ENCODE measurements at regions not wholly inside any gene's neighbourhood (a gene's known extent, or its start where the extent isn't known, plus 50 kb on each side); places are given as distances from the start of the nearest gene placed in this dataset.

GRCh38 chr4:181443021-181443420, 800.2 kb upstream of the TENM3 start:
- Mint-ChIP-seq H3K9me3 (peaks cover 0 to 3% (median 2%) of the 10 kb centered on the region in 3 donors), H3K4me1 (no peaks in the 10 kb centered on the region), H3K36me3 (no peaks in the 10 kb centered on the region), H3K4me3 (no peak overlapping the region), H3K27ac (no peak overlapping the region), H3K27me3 (no peaks in the 10 kb centered on the region)

DNA sequence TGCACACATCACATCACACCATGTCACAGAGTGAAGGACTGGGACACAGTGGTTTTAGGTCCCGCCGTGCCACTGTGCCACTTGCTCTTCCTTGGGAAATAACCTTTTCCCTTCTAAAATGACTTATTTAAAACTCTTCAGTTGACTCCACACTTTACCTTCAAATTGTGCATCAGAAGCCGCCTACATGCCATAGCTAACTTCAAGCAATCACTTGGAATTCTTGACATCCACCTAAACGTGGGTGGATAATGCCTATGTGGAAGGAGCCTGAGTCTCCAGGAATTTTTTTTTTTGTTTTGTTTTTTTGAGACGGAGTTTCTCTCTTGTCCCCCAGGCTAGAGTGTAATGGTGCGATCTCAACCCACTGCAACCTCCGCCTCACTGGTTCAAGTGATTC, 777.4 kb upstream of the TENM3 start:
- no peaks in the 10 kb centered on the region for H3K36me3 Mint-ChIP-seq
- no peak overlapping the region for H3K4me3 Mint-ChIP-seq
- peaks cover 0 to 3% (median 0%) of the 10 kb centered on the region in 3 donors for H3K9me3 Mint-ChIP-seq
- H3K27me3 Mint-ChIP-seq: no peaks in the 10 kb centered on the region
- no peaks in the 10 kb centered on the region for H3K4me1 Mint-ChIP-seq
- no peak overlapping the region for H3K27ac Mint-ChIP-seq

DNA sequence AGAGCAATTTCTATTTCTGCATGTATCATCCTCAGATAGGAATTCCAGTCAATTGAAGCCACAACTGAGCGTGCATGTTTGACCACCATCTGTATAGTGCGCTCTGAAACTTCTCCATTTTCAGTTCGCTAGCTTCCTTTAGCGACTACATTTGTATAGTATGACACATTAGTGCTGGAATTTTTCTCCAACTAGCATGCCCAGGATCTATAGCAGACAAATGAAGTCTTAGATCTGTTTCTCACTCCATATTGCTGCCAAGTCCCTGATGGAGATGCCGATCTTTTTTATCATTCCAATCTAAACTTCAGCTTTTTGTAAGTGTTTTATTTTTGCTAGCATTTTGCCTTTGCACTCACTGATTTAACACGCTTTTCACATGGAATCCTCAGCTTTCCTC, 774.8 kb upstream of the TENM3 start:
- Mint-ChIP-seq H3K36me3 (no peaks in the 10 kb centered on the region), H3K27ac (no peak overlapping the region), H3K4me3 (no peak overlapping the region), H3K27me3 (no peaks in the 10 kb centered on the region), H3K4me1 (no peaks in the 10 kb centered on the region), H3K9me3 (peaks cover 0 to 3% (median 0%) of the 10 kb centered on the region in 3 donors)

- H3K4me1 Mint-ChIP-seq: no peaks in the 10 kb centered on the region
- H3K9me3 Mint-ChIP-seq: no peaks in the 10 kb centered on the region
- no peak overlapping the region for H3K4me3 Mint-ChIP-seq
- no peaks in the 10 kb centered on the region for H3K27me3 Mint-ChIP-seq
- H3K27ac Mint-ChIP-seq: no peak overlapping the region
- no peaks in the 10 kb centered on the region for H3K36me3 Mint-ChIP-seq
Measured at GRCh38 chr4:181470306-181470705, 772.9 kb upstream of the TENM3 start.

GRCh38 chr4:181475359-181475758, 767.8 kb upstream of the TENM3 start:
- Mint-ChIP-seq H3K36me3 (no peaks in the 10 kb centered on the region), H3K27ac (no peak overlapping the region), H3K4me1 (no peaks in the 10 kb centered on the region), H3K9me3 (no peaks in the 10 kb centered on the region), H3K27me3 (no peaks in the 10 kb centered on the region), H3K4me3 (no peak overlapping the region)

DNA sequence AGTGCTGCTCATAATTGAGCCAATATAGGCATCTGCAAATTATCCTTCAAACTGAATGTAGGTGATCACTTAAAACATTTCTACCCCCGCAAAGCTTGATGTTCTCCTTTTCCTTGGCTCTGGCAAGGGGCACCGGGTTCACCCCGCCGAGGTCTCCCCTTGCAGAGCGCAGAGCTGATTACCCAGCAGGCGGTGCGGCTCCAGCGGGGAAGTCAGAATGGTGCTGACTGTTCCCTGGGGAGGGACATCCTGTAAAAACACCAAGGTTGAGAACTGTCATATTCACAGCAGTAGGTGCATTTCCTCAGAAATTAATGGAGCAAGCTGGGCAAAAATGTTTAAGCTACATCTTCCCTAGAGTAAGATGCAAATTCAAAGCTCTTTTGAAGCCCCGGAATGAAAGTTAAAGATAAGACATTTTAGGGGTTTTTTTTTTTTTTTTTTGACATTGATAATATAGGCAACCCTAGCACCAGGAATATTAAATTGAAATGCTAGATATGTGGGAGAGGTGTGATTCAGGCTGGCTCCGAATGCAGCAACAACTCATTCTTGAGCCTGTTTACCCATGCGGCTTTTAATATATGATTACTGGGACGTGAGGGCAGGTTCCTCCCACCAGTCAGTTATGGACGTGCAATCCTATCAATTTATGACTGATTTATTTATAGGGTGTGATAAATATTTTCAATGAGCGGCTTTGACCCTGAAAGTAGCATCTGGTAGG, 767.3 kb upstream of the TENM3 start:
- Mint-ChIP-seq H3K27ac (no peak overlapping the region), H3K9me3 (no peaks in the 10 kb centered on the region), H3K27me3 (no peaks in the 10 kb centered on the region), H3K36me3 (no peaks in the 10 kb centered on the region), H3K4me1 (no peaks in the 10 kb centered on the region), H3K4me3 (no peak overlapping the region)

DNA sequence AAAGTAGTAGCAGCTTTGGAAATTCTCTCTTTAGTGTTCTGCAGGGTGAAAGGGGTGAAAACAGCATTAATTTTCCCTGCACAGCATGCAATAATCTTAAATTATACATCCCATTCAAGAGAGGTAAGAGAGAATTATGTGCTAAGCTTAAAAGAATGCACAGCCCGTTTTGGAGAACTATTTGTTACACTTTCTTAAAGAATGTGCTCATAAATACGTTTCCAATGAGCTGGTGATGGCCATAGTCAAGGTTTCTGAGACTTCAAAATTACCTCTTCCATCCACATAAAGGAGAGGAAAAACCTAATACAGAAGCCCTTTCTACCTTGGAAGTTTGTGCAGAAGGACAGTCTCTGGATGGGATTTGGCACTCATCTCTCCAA, 766.7 kb upstream of the TENM3 start:
- H3K27me3 Mint-ChIP-seq: no peaks in the 10 kb centered on the region
- no peaks in the 10 kb centered on the region for H3K36me3 Mint-ChIP-seq
- H3K9me3 Mint-ChIP-seq: no peaks in the 10 kb centered on the region
- no peaks in the 10 kb centered on the region for H3K4me1 Mint-ChIP-seq
- H3K4me3 Mint-ChIP-seq: no peak overlapping the region
- H3K27ac Mint-ChIP-seq: no peak overlapping the region

GRCh38 chr4:181477591-181477990, 765.6 kb upstream of the TENM3 start:
- no peaks in the 10 kb centered on the region for H3K9me3 Mint-ChIP-seq

GRCh38 chr4:181478656-181479055, 764.5 kb upstream of the TENM3 start:
- H3K4me1 Mint-ChIP-seq: no peaks in the 10 kb centered on the region
- no peak overlapping the region for H3K27ac Mint-ChIP-seq
- H3K27me3 Mint-ChIP-seq: no peaks in the 10 kb centered on the region
- no peaks in the 10 kb centered on the region for H3K36me3 Mint-ChIP-seq
- H3K4me3 Mint-ChIP-seq: no peak overlapping the region
- H3K9me3 Mint-ChIP-seq: no peaks in the 10 kb centered on the region

More at GRCh38 chr4:181477591-181477990, 765.6 kb upstream of the TENM3 start:
- Mint-ChIP-seq H3K4me1 (no peaks in the 10 kb centered on the region), H3K27me3 (no peaks in the 10 kb centered on the region), H3K27ac (no peak overlapping the region), H3K36me3 (no peaks in the 10 kb centered on the region), H3K4me3 (no peak overlapping the region)

DNA sequence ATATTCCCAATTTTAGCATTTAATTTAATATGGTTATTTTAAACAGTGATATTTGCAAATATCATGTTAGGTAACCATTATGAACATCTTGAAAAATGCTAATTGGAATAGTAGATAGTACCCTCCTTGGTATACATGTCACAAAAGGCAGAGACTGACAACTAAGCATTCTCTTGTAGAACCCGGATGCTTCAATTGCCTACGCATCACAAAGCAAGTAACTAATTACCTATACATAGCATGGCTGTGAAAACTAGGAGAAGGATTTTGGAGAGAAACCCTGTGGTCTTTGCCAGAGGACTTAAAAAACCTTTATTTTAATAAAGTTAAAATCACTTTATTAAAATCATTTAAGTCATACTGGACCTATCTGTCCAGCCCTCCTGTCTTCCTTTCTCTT, 764.1 kb upstream of the TENM3 start:
- Mint-ChIP-seq H3K4me3 (no peak overlapping the region), H3K4me1 (no peaks in the 10 kb centered on the region), H3K27ac (no peak overlapping the region)

DNA sequence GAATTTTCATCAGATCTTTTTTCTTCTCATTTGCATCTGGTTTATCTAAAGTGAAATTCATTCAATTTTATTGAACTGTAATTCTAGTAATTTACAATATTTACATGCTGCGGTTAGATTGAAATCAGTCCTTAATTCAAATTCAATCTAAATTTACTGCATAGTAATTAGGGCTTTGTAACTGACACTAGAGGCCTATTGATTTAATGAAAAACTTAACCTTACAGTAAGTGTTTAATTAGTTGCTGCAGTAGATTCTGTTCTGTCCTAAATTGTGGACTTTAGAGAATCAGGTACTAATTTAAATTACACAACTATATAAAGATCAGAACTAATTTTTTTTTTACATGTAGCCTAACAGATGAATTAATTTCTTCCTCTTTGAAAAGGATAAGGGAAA, 758.8 kb upstream of the TENM3 start:
- no peak overlapping the region for H3K4me3 Mint-ChIP-seq
- no peaks in the 10 kb centered on the region for H3K36me3 Mint-ChIP-seq
- H3K9me3 Mint-ChIP-seq: no peaks in the 10 kb centered on the region
- no peaks in the 10 kb centered on the region for H3K27me3 Mint-ChIP-seq
- no peaks in the 10 kb centered on the region for H3K4me1 Mint-ChIP-seq
- H3K27ac Mint-ChIP-seq: no peak overlapping the region

More for the DNA sequence above, 764.1 kb upstream of the TENM3 start:
- no peaks in the 10 kb centered on the region for H3K9me3 Mint-ChIP-seq
- no peaks in the 10 kb centered on the region for H3K36me3 Mint-ChIP-seq
- H3K27me3 Mint-ChIP-seq: no peaks in the 10 kb centered on the region

DNA sequence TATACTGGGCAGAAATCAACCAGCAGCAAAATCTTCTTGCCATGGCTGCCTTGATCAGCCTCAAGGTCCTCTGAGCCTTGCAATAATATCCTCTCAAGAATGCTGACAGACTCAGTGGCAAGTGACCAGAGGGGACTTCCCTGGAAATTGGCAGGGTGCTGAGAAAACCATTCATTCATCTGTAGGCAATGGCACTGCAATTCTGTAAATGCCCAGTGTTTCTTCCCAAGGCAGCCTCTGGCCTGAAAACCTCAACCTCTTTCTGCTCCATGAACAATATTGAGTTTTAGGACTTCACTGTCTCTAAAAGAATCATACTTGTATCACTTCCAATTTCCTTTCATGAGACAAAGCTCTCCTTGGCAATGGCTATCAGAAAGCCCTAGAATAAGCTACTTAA, 754.3 kb upstream of the TENM3 start:
- H3K27ac Mint-ChIP-seq: no peak overlapping the region
- H3K36me3 Mint-ChIP-seq: no peaks in the 10 kb centered on the region
- H3K9me3 Mint-ChIP-seq: no peaks in the 10 kb centered on the region
- no peaks in the 10 kb centered on the region for H3K4me1 Mint-ChIP-seq
- no peaks in the 10 kb centered on the region for H3K27me3 Mint-ChIP-seq
- no peak overlapping the region for H3K4me3 Mint-ChIP-seq

DNA sequence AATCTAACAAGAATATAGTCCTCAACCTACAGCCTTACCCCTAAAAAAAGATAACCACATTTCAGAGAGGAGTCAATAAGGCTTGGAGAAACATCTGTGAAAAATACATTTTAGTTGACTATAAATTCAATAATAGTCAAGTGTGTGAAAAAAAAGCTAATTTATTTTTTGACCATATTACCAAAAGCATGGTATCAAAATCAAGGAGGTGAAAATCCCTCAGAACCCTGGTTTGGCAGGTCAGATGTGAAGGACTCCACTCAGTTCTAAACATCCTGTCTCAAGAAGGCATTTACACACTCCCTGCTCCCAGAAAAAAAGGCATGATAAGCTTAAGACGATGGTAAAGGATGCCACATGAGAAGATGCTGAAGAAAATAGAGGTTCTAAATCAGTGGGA, 745.1 kb upstream of the TENM3 start:
- no peaks in the 10 kb centered on the region for H3K36me3 Mint-ChIP-seq
- H3K9me3 Mint-ChIP-seq: no peaks in the 10 kb centered on the region
- no peaks in the 10 kb centered on the region for H3K27me3 Mint-ChIP-seq
- no peak overlapping the region for H3K4me3 Mint-ChIP-seq
- no peaks in the 10 kb centered on the region for H3K4me1 Mint-ChIP-seq
- H3K27ac Mint-ChIP-seq: no peak overlapping the region

DNA sequence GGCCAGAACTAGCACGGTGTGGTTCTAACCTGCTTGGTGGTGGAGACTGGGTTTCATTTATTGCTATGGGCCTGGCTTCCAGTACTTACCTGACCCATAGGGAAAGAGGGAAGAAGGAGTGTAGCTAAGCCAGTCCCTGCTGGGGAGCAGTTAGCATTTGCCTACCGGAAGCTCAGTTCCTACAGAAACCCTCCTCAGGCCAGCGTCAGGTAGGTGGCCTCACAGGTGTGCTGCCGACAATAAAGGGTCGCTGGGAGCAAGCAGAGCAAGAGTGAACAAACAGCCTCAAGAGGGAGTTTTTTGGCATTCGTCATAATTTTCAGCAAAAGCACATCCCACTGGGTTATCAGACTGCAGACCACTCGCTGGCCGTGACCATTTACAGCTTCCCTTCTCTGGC, 740.6 kb upstream of the TENM3 start:
- no peaks in the 10 kb centered on the region for H3K27me3 Mint-ChIP-seq
- H3K9me3 Mint-ChIP-seq: no peaks in the 10 kb centered on the region
- no peak overlapping the region for H3K4me3 Mint-ChIP-seq
- no peak overlapping the region for H3K27ac Mint-ChIP-seq
- H3K36me3 Mint-ChIP-seq: no peaks in the 10 kb centered on the region
- no peaks in the 10 kb centered on the region for H3K4me1 Mint-ChIP-seq

- Mint-ChIP-seq H3K9me3 (no peaks in the 10 kb centered on the region), H3K4me1 (no peaks in the 10 kb centered on the region), H3K4me3 (no peak overlapping the region), H3K36me3 (no peaks in the 10 kb centered on the region), H3K27ac (no peak overlapping the region), H3K27me3 (no peaks in the 10 kb centered on the region)
Measured at GRCh38 chr4:181503687-181504390, 739.4 kb upstream of the TENM3 start.

DNA sequence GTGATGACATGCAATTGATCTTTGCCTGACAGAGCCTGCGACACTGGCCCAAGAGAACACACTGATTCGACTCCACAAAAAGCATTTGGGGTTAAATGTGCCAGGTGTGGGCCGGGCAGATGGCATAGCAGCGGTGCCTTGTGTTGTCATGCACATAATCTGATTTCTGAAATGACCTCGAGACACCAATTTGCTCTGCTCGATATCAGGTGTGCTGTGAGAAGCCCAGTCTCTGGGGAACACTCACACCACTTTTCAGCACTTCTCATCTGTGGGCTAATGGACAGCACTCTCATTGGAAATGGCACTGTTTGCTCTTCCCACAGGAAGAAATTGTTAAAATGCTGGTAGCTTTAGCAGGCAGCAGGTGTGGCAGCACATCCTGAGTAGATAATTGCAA, 738.3 kb upstream of the TENM3 start:
- no peaks in the 10 kb centered on the region for H3K9me3 Mint-ChIP-seq
- no peak overlapping the region for H3K27ac Mint-ChIP-seq
- no peaks in the 10 kb centered on the region for H3K36me3 Mint-ChIP-seq
- H3K4me3 Mint-ChIP-seq: no peak overlapping the region
- no peaks in the 10 kb centered on the region for H3K4me1 Mint-ChIP-seq
- no peaks in the 10 kb centered on the region for H3K27me3 Mint-ChIP-seq

All from IgD-negative memory B cell (primary cell).